Endothelial cell of umbilical vein (primary cell): ENCODE measurements at regions not wholly inside any gene's neighbourhood (a gene's known extent, or its start where the extent isn't known, plus 50 kb on each side); places are given as distances from the start of the nearest gene placed in this dataset.

ENCODE experiments used
- EZH2 ChIP-seq: IDR thresholded peaks from 2 replicates; pipeline ENCODE4 v1.6.1; 2012; ENCODE audit warnings: borderline replicate concordance, low read depth, mild to moderate bottlenecking, moderate library complexity, low read length, inconsistent platforms; ENCODE audit not compliant: severe bottlenecking
- GATA2 ChIP-seq: IDR thresholded peaks from 2 replicates; pipeline ENCODE4 v1.7.0; 2011; ENCODE audit warnings: low read depth, mild to moderate bottlenecking, moderate library complexity, mixed read lengths, low read length; ENCODE audit not compliant: insufficient read length, insufficient read depth
- JUN ChIP-seq: IDR thresholded peaks from 2 replicates; pipeline ENCODE4 v1.6.1; 2011; ENCODE audit warnings: borderline replicate concordance, low read depth; ENCODE audit not compliant: insufficient read length, insufficient read depth
- POLR2A ChIP-seq: IDR thresholded peaks from 2 replicates; pipeline ENCODE4 v1.6.1; 2012; ENCODE audit warnings: low read depth, mild to moderate bottlenecking, control low read depth, low read length
- POLR2AphosphoS5 ChIP-seq: IDR thresholded peaks from 2 replicates; pipeline ENCODE4 v1.6.1; 2012; ENCODE audit warnings: low read depth, mild to moderate bottlenecking, control low read depth, low read length, moderate library complexity; ENCODE audit not compliant: insufficient read depth
- TF ChIP-seq, protein P1 (sequence below), 2 donors: IDR thresholded peaks; 1 replicate in 1 of 2; 2 replicates in 1 of 2; pipeline ENCODE4 v1.5.1; 2011; ENCODE audit warnings: low read length in 2 of 2, mild to moderate bottlenecking in 2 of 2, moderate library complexity in 2 of 2, control low read depth in 1 of 2, inconsistent platforms in 1 of 2, low read depth in 1 of 2; ENCODE audit not compliant: insufficient read depth in 1 of 2; ENCODE audit errors: extremely low read depth in 1 of 2

- TF ChIP-seq EZH2 (peak; percentile 39), GATA2 (no peak), JUN (no peak), POLR2A (no peak), POLR2AphosphoS5 (no peak)
- TF ChIP-seq, protein P1, sequence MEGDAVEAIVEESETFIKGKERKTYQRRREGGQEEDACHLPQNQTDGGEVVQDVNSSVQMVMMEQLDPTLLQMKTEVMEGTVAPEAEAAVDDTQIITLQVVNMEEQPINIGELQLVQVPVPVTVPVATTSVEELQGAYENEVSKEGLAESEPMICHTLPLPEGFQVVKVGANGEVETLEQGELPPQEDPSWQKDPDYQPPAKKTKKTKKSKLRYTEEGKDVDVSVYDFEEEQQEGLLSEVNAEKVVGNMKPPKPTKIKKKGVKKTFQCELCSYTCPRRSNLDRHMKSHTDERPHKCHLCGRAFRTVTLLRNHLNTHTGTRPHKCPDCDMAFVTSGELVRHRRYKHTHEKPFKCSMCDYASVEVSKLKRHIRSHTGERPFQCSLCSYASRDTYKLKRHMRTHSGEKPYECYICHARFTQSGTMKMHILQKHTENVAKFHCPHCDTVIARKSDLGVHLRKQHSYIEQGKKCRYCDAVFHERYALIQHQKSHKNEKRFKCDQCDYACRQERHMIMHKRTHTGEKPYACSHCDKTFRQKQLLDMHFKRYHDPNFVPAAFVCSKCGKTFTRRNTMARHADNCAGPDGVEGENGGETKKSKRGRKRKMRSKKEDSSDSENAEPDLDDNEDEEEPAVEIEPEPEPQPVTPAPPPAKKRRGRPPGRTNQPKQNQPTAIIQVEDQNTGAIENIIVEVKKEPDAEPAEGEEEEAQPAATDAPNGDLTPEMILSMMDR (IDR thresholded peaks at IDR 0.05; ENCODE audit: extremely low read depth in 1 of 2, insufficient read depth in 1 of 2, low read depth in 1 of 2, low read length in 2 of 2), result no peak
Observed at GRCh38 chr6:26311385-26312095, 53.5 kb upstream of the BTN3A2 start.
